GM12878 (cell line): ENCODE measurements at regions not wholly inside any gene's neighbourhood (a gene's known extent, or its start where the extent isn't known, plus 50 kb on each side); places are given as distances from the start of the nearest gene placed in this dataset.

ENCODE experiments used
- ATAC-seq: fragments of 200-7000 bp; cut with Tn5 transposase; 3 replicates; pipeline ENCODE4 v1.9.1; 2020; ENCODE audit warnings: mild to moderate bottlenecking, moderate library complexity
- BruUV-seq: library from RNA; stranded (reverse); fragments of 400-500 nt; replicated peaks from 2 replicates; lab custom pipeline; 2021; lab: Mats Ljungman, UMichigan
- CTCF ChIA-PET: fragments of 300-600 bp; sonication (Branson Sonifier 250); formaldehyde crosslinking; extraction: SDS; loops from one replicate; lab custom pipeline; 2021; ENCODE audit warnings: inconsistent platforms; lab: Yijun Ruan, JAX
- POLR2A ChIA-PET: fragments of 350-600 bp; formaldehyde crosslinking; extraction: SDS; loops from one replicate; lab custom pipeline; 2021; ENCODE audit warnings: inconsistent platforms; lab: Charles Lee
- RAD21 ChIA-PET: fragments of 300-600 bp; sonication (Branson Sonifier 250); formaldehyde crosslinking; loops from one replicate; lab custom pipeline; 2023; ENCODE audit warnings: antibody characterized with exemption; ENCODE audit not compliant: unreplicated experiment; lab: Charles Lee
- SMC1A ChIA-PET: fragments of 300-600 bp; sonication (Branson Sonifier 250); formaldehyde crosslinking; loops from one replicate; lab custom pipeline; 2023; ENCODE audit not compliant: unreplicated experiment, uncharacterized antibody; lab: Charles Lee
- DNase-seq: peaks from one replicate; pipeline ENCODE4 v3.0.0-alpha.2; 2011; ENCODE audit warnings: low read depth, low spot score
- FAIRE-seq: peaks from 3 replicates; lab custom pipeline; 2011; peaks lifted over from hg19 to GRCh38; lab: Jason Lieb, UNC
- H2AFZ ChIP-seq: 2 replicates; pipeline ENCODE4 v1.6.0; 2011; ENCODE audit warnings: low read depth, low read length, control low read depth; ENCODE audit not compliant: control insufficient read depth
- H3K27ac ChIP-seq: 2 replicates; pipeline ENCODE4 v1.5.1; 2011; ENCODE audit warnings: control low read depth; ENCODE audit not compliant: control insufficient read depth, insufficient read depth
- H3K27me3 ChIP-seq, 2 experiments: replicated peaks in 1 of 2; 2 replicates each; pipeline versions ENCODE4 v1.6.0 to v1.6.1; 2011; ENCODE audit warnings: low read length in 1 of 2; ENCODE audit not compliant: control insufficient read depth in 2 of 2, insufficient read depth in 2 of 2
- H3K36me3 ChIP-seq, 2 experiments: 2 replicates each; pipeline ENCODE4 v1.5.1; 2011; ENCODE audit warnings: low read length in 1 of 2; ENCODE audit not compliant: control insufficient read depth in 2 of 2, insufficient read depth in 2 of 2
- H3K4me1 ChIP-seq: 2 replicates; pipeline ENCODE4 v1.6.1; 2011; ENCODE audit warnings: mild to moderate bottlenecking, low read length, moderate library complexity, mixed read lengths; ENCODE audit not compliant: control insufficient read depth, insufficient read depth
- H3K4me2 ChIP-seq: 2 replicates; pipeline ENCODE4 v1.6.0; 2011; ENCODE audit warnings: control low read depth; ENCODE audit not compliant: control insufficient read depth, insufficient read depth
- H3K4me3 ChIP-seq: fragments of 200-600 bp; sonication (generic); 2 replicates; pipeline ENCODE4 v1.5.1; 2016
- H3K79me2 ChIP-seq: 2 replicates; pipeline ENCODE4 v1.6.0; 2011; ENCODE audit warnings: low read length; ENCODE audit not compliant: control insufficient read depth, insufficient read depth
- H3K9ac ChIP-seq: 2 replicates; pipeline ENCODE4 v1.8.0; 2011; ENCODE audit warnings: low read length, control low read depth, mixed read lengths; ENCODE audit not compliant: control insufficient read depth, insufficient read depth
- H3K9me3 ChIP-seq: replicated peaks from 3 replicates; pipeline ENCODE4 v1.5.1; 2011; ENCODE audit warnings: mild to moderate bottlenecking, low read length; ENCODE audit not compliant: control insufficient read depth, insufficient read depth
- H4K20me1 ChIP-seq: 2 replicates; pipeline ENCODE4 v1.6.0; 2011; ENCODE audit not compliant: control insufficient read depth, insufficient read depth
- E4F1 ChIP-seq: fragments of 450-650 bp; IDR thresholded peaks from 2 replicates; pipeline ENCODE4 v1.6.1; 2018; ENCODE audit warnings: borderline replicate concordance, mild to moderate bottlenecking; ENCODE audit not compliant: partially characterized antibody
- EED ChIP-seq: sonication (generic); IDR thresholded peaks from 2 replicates; pipeline ENCODE4 v1.6.1; 2016; ENCODE audit warnings: antibody characterized with exemption, low read depth
- EZH2 ChIP-seq: IDR thresholded peaks from 2 replicates; pipeline ENCODE4 v1.6.1; 2012; ENCODE audit warnings: low read depth, mild to moderate bottlenecking, control low read depth, inconsistent platforms, low read length, borderline replicate concordance; ENCODE audit not compliant: control insufficient read depth
- FOXK2 ChIP-seq: fragments of 450-650 bp; IDR thresholded peaks from 2 replicates; pipeline ENCODE4 v1.6.1; 2017; ENCODE audit warnings: mild to moderate bottlenecking, moderate library complexity
- KAT2A ChIP-seq: conservative IDR thresholded peaks from 2 replicates; pipeline ENCODE4 v1.6.1; 2011; ENCODE audit warnings: low read depth, low read length; ENCODE audit not compliant: control insufficient read depth
- KDM1A ChIP-seq: fragments of 200-600 bp; sonication (generic); IDR thresholded peaks from 2 replicates; pipeline ENCODE4 v1.6.1; 2016; ENCODE audit warnings: borderline replicate concordance
- PAX8 ChIP-seq: fragments of 450-650 bp; IDR thresholded peaks from 2 replicates; pipeline ENCODE4 v1.6.1; 2017; ENCODE audit warnings: mild to moderate bottlenecking, moderate library complexity
- POLR2A ChIP-seq: IDR thresholded peaks from 2 replicates; pipeline ENCODE4 v1.6.1; 2011; ENCODE audit warnings: low read depth, mild to moderate bottlenecking, low read length
- RB1 ChIP-seq: fragments of 450-650 bp; formaldehyde crosslinking; IDR thresholded peaks from 2 replicates; pipeline ENCODE4 v1.6.1; 2017; ENCODE audit warnings: mild to moderate bottlenecking, borderline replicate concordance
- RELA ChIP-seq: fragments of 450-650 bp; IDR thresholded peaks from 2 replicates; pipeline ENCODE4 v1.8.0; 2014; ENCODE audit warnings: borderline replicate concordance; ENCODE audit not compliant: partially characterized antibody
- RUNX3 ChIP-seq: IDR thresholded peaks from 2 replicates; pipeline ENCODE4 v1.6.1; 2012; ENCODE audit warnings: low read length, inconsistent platforms
- SMAD1 ChIP-seq: fragments of 450-650 bp; IDR thresholded peaks from 2 replicates; pipeline ENCODE4 v1.6.1; 2018; ENCODE audit warnings: mild to moderate bottlenecking, low read depth; ENCODE audit not compliant: partially characterized antibody
- SUPT20H ChIP-seq: IDR thresholded peaks from 2 replicates; pipeline ENCODE4 v1.6.1; 2011; ENCODE audit warnings: low read depth, mild to moderate bottlenecking, low read length, moderate library complexity, borderline replicate concordance; ENCODE audit not compliant: control insufficient read depth
- WGBS: methylation state at CpG from one replicate; pipeline ENCODE4 v1.1.6; 2016; ENCODE audit warnings: low lambda C conversion rate; ENCODE audit not compliant: insufficient replicate concordance, insufficient coverage; ENCODE audit errors: missing lambda C conversion rate; 5-methylcytosine and 5-hydroxymethylcytosine counted together
- in situ Hi-C: fragments of 300-500 bp; cut with MboI; formaldehyde crosslinking; loops from 9 replicates; pipeline ENCODE4 v1.14.3; 2018; ENCODE audit warnings: mixed read lengths
- intact Hi-C: fragments of 100-400 bp; cut with micrococcal nuclease; formaldehyde crosslinking; loops from one replicate; pipeline ENCODE4 v1.14.2; 2022; ENCODE audit not compliant: unreplicated experiment

GRCh38 chr4:23942471-23942870 is 52.6 kb upstream of the PPARGC1A start:
- H3K9ac ChIP-seq = no peak overlapping the region
- no peaks in the 10 kb centered on the region for H3K27me3 ChIP-seq
- H3K4me1 ChIP-seq = no peaks in the 10 kb centered on the region
- H4K20me1 ChIP-seq = no peaks in the 10 kb centered on the region
- TF ChIP-seq POLR2A (no peak), RB1 (no peak), KAT2A (no peak), SUPT20H (no peak), E4F1 (no peak), RELA (no peak), FOXK2 (no peak), SMAD1 (no peak), EED (no peak), EZH2 (no peak), KDM1A (no peak), PAX8 (no peak), RUNX3 (no peak)
- BruUV-seq = no TSS peak
- 6% methylated on average over 1 of the region's 1 CpG for WGBS
- ChIA-PET SMC1A (no interaction called here), RAD21 (no interaction called here), POLR2A (no interaction called here), CTCF (no interaction called here)
- H3K4me2 ChIP-seq = no peak overlapping the region
- ATAC-seq (no peak), FAIRE-seq (no peak), DNase-seq (no peak)
- H2AFZ ChIP-seq = no peak overlapping the region
- intact Hi-C loops (no loop called here), in situ Hi-C loops (no loop called here)
- H3K36me3 ChIP-seq = no peaks in the 10 kb centered on the region
- H3K27ac ChIP-seq = no peak overlapping the region
- no peaks in the 10 kb centered on the region for H3K9me3 ChIP-seq
- no peaks in the 10 kb centered on the region for H3K79me2 ChIP-seq
- H3K4me3 ChIP-seq = no peak overlapping the region
